Suppressor macrophage treated with lipopolysaccharide for 1 hour (primary cell): ENCODE measurements at regions not wholly inside any gene's neighbourhood (a gene's known extent, or its start where the extent isn't known, plus 50 kb on each side); places are given as distances from the start of the nearest gene placed in this dataset.

ENCODE experiments used
- DNase-seq, 3 donors: peaks; one replicate each; pipeline ENCODE4 v3.0.0-alpha.2; 2020 to 2022

DNA sequence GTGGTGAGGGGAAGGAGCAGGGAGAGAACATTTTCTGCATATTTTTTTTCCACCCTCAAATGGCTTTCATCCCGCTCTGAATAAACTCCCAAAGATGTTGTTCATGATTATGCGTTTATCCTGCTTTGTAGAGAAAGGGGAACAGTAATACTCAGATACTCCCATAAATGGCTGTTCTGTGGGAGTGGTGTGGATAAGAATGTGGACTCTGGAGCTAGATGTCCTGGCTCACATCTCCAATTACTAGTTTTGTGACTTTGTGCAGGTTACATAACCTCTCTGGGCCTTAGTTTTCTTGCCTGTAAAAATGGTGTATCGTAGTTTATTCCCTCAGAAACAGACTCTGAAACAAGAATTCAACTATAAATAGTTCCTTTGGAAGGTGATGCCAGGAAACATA, 395.4 kb upstream of the SUCLG2 start:
- no peak for DNase-seq

DNA sequence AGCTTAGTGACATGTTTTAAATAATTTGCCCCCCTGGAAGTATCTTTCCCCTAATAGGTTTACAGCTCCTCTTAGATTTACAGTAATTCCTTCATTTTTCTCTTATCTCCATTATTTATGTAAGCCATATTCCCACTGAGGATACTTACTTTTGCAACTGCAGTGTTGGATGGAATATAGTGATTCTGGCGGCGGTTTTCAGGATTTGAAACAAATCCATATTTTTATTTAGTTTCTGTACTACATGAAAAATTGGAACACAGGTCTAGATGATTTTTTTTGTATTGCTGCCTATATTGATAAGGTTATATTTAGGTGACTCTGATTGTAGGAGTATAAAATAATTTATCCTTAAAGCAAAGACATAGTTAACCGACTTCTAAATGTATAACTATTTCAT, 391.6 kb upstream of the SUCLG2 start:
- no peak for DNase-seq

DNA sequence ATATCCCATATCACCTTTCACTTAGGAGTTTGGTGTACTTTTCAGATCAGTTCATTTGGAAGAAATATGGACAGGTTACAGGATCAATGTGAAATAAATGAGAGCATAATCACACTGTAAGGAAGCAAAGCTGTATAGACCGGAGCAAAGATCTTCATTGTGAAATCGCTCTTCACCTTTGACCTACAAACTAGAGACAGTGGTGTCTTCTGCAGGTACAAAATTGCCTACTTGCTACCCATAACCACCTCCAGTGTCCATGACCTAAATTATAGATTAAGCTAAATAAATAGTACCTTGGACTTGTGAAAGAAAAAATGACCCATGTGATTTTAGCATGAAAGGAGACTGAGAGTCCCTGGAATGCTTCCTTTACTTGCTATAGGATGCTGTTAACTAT, 379.5 kb upstream of the SUCLG2 start:
- no peak for DNase-seq

GRCh38 chr3:68032209-68032608, 377.8 kb upstream of the SUCLG2 start:
- DNase-seq: no peak

DNA sequence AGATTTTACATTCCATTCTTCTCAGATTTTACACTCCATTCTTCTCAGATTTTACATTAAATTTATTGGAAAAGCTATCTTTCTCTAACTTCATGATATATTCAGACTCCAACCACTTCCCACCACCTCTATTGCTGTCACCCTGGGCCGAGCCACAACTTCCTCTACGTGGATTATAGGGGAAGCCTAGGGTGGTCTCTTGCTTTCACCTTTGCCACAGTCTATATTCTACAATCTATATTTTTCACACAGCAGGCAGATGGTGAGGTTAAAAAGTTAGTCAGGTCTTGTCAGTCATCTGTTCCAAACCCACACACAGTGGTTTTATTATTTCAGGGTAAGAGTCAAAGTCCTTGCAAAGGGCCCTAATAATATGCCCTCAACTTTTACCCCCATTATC, 370.8 kb upstream of the SUCLG2 start:
- no peak for DNase-seq

DNA sequence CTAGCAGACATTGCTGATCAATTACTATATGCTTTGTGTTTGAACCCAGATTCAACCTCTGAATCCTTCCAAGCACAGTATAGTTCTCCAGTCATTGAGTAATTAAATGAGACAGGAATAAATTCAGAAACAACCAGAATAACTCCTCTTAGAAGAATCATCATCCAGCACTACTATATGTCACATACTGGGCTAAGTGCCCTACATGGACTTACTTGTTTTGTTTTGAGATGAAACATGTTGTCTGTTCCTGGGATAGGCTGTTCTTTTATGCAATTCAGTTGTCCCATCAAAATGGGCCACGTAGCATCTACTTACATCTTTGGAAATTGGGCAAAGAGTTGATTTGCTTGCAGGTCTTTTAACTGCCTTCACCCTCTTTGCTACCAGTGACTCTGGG, 365.5 kb upstream of the SUCLG2 start:
- DNase-seq: no peak

GRCh38 chr3:68018275-68018674, 363.9 kb upstream of the SUCLG2 start:
- DNase-seq: no peak

- no peak for DNase-seq
Measured at GRCh38 chr3:68017069-68017468, 362.7 kb upstream of the SUCLG2 start.

GRCh38 chr3:68009900-68010299, 355.5 kb upstream of the SUCLG2 start:
- DNase-seq: no peak

DNA sequence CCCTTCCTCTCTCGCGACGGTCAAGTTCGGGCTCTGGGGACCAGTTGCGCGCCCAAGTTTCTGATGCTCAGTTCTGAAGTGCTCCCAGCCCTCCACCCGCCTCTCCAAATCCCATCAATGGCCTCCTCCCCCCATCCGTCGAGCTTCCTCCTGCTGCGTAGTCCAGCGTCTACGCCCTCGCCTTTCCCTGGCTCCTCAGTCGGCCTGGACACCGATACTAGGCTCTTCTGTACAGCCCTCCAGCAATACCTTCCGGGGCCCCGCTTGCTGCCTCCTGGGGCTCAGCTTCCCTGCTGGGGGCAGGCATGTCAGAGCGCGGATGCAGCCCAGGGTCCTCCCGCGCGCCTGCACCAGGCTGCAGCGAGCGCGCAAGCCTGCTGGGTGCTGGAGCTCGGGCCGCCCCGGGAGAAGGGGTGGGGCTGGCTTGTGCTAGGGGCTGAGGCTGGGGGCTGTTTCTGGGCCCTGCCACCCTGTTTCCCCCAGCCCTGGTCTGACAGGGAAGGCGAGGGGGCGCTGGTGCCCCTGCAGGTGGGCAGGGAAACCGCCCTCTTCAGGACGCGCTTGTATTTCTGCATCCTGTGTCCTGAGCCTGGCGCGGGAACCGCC, 353.3 kb upstream of the SUCLG2 start:
- DNase-seq: no peak

- DNase-seq: no peak
Measured at GRCh38 chr3:68006646-68007045, 352.2 kb upstream of the SUCLG2 start.

- no peak for DNase-seq
Measured at GRCh38 chr3:68004091-68004490, 349.7 kb upstream of the SUCLG2 start.

DNA sequence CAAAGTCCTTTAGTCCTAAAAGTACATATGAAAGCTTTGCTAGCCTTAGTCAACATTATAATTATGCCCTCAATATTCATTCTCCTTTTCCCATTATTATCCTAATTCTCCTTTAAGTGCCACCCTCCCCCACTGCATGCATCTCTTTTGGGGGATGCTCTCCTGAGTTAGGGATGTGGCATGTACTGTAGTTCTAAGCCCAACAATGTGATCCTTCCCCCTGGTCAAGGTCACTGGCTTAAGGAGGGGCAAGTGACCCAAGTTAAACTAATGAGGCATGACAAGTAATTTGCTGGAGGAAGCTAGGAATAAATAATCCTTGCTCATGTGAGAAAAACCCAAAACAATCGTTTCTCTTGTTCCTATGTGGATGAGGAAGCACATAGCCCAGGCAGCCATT, 343.9 kb upstream of the SUCLG2 start:
- DNase-seq: no peak

DNA sequence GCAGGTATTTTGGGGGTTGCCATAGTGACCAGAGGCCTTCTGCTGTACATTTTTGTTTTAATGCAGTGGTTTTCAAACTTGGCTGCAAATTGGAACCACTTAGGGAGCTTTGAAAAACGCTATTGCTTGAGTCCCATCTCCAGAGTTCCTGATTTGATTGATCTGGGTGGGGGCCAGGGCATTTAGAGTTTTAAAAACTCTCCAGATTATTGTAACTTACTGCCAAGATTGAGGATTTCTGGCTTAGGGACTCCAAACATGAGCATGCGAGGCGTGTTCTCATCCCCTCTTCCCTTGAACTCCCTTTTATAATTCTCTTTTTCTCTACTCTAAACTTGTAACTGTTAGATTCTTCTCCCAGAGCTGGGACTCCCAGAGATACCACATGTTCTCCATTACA, 340.8 kb upstream of the SUCLG2 start:
- DNase-seq: no peak

GRCh38 chr3:67986706-67987105, 332.3 kb upstream of the SUCLG2 start:
- no peak for DNase-seq

- DNase-seq: no peak
Measured at GRCh38 chr3:67983166-67983565, 328.8 kb upstream of the SUCLG2 start.

DNA sequence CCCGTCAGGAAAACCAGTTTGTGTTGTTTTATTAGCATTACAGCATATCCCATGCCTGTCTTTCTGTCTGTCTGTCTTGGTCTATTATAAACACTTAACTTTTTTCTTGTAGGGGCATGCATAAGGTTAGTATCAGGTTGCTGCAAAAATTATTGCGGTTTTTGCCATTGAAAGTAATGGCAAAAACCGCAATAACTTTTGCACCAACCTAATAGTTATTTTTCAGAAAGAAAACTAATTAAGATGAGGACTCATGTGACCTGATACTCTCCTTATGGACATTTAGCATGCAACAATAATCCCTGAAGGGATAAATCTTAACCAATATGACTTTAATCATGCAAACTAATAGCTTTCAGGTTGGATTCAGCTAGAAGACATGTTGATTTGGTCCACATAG, 326.7 kb upstream of the SUCLG2 start:
- no peak for DNase-seq

GRCh38 chr3:67979342-67979741, 324.9 kb upstream of the SUCLG2 start:
- no peak for DNase-seq

- no peak for DNase-seq
Measured at GRCh38 chr3:67977762-67978161, 323.4 kb upstream of the SUCLG2 start.

GRCh38 chr3:67976663-67977062, 322.3 kb upstream of the SUCLG2 start:
- DNase-seq: no peak

- DNase-seq: no peak
Measured at GRCh38 chr3:67964596-67964995, 310.2 kb upstream of the SUCLG2 start.

DNA sequence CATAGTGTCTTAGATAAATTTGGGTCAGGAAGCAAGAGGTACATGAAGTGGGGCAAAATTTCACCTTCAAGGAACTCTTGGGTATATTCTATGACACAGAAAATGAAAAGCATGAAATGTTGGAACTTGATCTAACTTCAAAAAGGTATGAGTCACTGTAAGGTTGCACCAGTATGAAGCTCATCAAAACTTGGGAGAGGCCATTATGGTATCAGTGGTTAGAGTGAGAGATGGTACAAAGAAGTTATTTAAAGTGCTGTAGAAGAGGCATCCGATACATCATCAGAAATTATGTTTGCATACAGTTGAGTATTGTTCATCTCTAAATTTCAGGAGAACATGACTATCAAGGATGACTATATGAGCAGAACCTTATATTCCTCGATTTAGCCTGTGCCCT, 302.9 kb upstream of the SUCLG2 start:
- no peak for DNase-seq

DNA sequence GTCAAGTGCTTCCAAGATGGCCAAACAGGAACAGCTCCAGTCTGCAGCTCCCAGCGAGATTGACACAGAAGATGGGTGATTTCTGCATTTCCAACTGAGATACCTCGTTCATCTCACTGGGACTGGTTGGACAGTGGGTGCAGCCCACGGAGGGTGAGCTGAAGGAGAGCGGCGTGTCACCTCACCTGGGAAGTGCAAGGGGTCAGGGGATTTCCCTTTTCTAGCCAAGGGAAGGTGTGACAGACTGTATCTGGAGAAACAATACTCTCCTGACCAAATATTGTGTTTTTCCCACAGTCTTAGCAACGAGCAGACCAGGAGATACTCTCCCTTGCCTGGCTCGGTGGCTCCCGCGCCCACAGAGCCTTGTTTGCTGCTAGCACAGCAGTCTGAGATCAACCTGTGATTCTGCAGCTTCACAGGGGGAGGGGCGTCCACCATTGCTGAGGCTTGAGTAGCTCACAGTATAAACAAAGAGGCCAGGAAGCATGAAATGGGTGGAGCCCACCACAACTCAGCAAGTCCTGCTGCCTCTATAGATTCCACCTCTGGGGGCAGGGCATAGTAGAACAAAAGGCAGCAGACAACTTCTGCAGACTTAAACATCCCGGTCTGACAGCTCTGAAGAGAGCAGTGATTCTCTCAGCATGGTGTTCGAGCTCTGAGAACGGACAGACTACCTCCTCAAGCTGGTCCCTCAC, 293.5 kb upstream of the SUCLG2 start:
- no peak for DNase-seq

DNA sequence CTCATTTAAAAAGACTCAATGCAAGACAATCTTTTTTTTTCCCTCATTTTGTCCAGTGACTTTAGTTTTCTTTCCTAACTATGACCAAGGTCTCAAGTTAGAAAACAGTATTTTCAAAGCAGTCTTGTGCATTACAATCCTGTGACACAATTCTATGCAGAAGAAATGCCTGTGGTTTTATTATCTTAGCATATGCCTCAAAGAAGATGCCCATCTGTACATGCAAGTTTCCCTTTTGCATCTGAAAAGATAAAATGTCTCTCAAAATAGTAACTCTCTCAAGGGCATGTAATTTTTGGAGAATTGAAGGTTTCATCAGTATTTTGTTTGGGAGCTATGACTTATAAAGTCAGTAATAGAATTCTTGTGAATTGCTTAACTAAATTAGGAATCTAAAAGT, 292.0 kb upstream of the SUCLG2 start:
- DNase-seq: no peak

GRCh38 chr3:67943546-67943945, 289.1 kb upstream of the SUCLG2 start:
- no peak for DNase-seq
